ENCODE measurements at regions not wholly inside any gene's neighbourhood (a gene's known extent, or its start where the extent isn't known, plus 50 kb on each side); places are given as distances from the start of the nearest gene placed in this dataset.

DNA sequence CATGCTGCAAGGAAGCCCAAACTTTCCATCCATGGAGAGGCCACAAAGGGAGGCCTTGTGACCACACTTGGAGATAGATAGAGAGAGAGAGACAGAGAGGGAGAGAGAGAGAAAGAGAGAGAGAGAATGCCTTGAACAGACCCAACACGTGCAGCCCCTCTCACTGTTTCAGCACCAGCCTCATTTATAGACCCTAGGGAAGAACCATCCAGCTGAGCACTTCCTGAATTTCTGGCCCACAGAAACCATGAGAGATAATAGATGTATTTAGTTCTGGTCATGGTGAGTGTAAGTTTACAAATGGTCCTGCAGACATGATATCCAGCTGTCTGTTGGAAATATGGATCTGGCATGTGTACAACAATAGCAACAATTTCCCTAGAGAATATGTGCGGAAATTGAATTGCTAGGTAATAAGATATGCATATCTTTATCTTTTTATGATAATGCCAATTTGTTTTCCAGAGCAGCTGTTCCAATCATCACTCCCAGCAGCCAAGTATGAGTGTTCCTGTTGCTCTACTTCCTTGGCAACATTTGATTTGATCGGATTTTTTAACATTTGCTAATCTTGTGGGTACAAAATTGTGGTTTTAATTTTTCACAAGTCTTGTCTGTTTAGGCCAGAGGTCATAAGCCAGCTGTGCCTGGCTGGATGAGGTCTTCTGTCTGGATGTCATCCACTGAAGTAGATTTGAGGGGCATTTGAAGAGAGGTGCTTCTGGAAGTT, 217.3 kb upstream of the IL12B start:
- ATAC-seq (no peak), DNase-seq (no peak)
- TF ChIP-seq, protein P1, sequence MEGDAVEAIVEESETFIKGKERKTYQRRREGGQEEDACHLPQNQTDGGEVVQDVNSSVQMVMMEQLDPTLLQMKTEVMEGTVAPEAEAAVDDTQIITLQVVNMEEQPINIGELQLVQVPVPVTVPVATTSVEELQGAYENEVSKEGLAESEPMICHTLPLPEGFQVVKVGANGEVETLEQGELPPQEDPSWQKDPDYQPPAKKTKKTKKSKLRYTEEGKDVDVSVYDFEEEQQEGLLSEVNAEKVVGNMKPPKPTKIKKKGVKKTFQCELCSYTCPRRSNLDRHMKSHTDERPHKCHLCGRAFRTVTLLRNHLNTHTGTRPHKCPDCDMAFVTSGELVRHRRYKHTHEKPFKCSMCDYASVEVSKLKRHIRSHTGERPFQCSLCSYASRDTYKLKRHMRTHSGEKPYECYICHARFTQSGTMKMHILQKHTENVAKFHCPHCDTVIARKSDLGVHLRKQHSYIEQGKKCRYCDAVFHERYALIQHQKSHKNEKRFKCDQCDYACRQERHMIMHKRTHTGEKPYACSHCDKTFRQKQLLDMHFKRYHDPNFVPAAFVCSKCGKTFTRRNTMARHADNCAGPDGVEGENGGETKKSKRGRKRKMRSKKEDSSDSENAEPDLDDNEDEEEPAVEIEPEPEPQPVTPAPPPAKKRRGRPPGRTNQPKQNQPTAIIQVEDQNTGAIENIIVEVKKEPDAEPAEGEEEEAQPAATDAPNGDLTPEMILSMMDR (IDR thresholded peaks at IDR 0.05), result no peak
- H3K4me1 ChIP-seq, result no peaks in the 10 kb centered on the region
- intact Hi-C loops (cut with DNase I), result no loop called here
- peaks cover 0 to 13% of the 10 kb centered on the region in 2 donors for H3K9me3 ChIP-seq
- no peaks in the 10 kb centered on the region for H3K36me3 ChIP-seq
- no peak overlapping the region for H3K27ac ChIP-seq
- no peaks in the 10 kb centered on the region for H3K27me3 ChIP-seq
- H3K4me3 ChIP-seq, result no peak overlapping the region

DNA sequence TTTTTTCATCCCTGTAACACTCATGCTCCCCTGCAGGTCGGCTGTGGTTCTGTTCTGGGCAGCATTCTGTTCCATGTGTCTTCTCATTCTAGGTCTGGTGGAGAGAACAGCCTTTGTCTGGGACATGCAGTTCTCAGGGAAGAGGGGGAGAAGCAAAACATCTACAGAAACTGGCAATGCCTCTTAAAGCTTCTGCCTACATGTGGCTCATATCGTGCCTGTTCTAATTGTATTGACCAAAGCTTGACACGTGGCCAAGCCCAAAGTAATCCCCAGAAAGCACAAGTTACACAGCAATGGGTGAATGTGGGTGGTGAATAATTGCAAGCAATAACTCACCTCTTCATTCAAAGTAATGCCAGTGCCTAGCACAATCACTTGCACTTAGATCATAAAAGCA, 218.2 kb upstream of the IL12B start:
- Histone ChIP-seq H3K27ac (no peak overlapping the region), H3K4me3 (no peak overlapping the region), H3K27me3 (no peaks in the 10 kb centered on the region), H3K9me3 (peaks cover 0 to 13% of the 10 kb centered on the region in 2 donors), H3K4me1 (no peaks in the 10 kb centered on the region), H3K36me3 (no peaks in the 10 kb centered on the region)
- TF ChIP-seq, protein P1 (IDR thresholded peaks at IDR 0.05), result no peak
- intact Hi-C loops (cut with DNase I), result no loop called here
- DNase-seq (no peak), ATAC-seq (no peak)

DNA sequence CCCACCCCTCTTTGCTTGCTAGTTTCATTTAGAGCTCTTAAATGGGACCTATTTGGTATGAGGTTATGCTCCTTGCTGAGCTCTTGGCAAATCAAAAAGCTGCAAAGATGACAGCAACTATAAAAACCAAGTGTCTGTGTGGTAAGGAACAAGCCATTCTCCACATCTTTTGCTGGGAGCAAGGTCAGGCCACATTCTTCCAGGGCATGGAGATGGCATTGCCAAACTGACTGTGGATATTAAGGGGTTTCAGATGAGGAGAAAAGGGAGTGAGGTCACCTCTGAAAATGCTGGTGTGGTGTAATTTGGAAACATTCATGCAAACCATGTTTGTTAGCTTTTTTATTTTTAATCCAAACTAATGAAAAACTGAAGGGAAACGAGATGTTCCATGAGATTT, 218.8 kb upstream of the IL12B start:
- no peak overlapping the region for H3K4me3 ChIP-seq
- H3K27me3 ChIP-seq, result no peaks in the 10 kb centered on the region
- H3K4me1 ChIP-seq, result no peaks in the 10 kb centered on the region
- DNase-seq (no peak), ATAC-seq (no peak)
- peaks cover 0 to 13% of the 10 kb centered on the region in 2 donors for H3K9me3 ChIP-seq
- intact Hi-C loops (cut with DNase I), result no loop called here
- no peak overlapping the region for H3K27ac ChIP-seq
- TF ChIP-seq, protein P1 (IDR thresholded peaks at IDR 0.05), result no peak
- H3K36me3 ChIP-seq, result no peaks in the 10 kb centered on the region

DNA sequence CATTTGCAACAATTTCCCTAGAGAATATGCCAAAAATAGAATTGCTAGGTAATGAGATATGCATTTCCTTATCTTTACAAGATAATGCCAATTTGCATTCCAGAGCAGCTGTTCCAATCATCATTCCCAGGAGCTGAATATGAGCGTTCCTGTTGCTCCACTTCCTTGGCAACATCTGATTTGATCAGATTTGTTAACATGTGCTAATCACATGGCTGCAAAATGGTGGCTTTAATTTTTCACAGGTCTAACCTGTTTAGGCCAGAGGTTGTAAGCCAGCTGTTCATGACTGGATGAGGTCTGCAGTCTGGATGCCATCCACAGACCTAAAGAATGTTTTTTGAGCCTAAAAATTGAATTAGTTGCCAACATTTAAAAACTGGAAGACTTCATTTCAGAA, 220.7 kb upstream of the IL12B start:
- Histone ChIP-seq H3K27ac (no peak overlapping the region), H3K27me3 (no peaks in the 10 kb centered on the region), H3K4me3 (no peak overlapping the region), H3K36me3 (no peaks in the 10 kb centered on the region), H3K4me1 (no peaks in the 10 kb centered on the region), H3K9me3 (peaks cover 0 to 13% of the 10 kb centered on the region in 2 donors)
- ATAC-seq (no peak), DNase-seq (no peak)
- intact Hi-C loops (cut with DNase I), result no loop called here
- TF ChIP-seq, protein P1 (IDR thresholded peaks at IDR 0.05), result no peak

DNA sequence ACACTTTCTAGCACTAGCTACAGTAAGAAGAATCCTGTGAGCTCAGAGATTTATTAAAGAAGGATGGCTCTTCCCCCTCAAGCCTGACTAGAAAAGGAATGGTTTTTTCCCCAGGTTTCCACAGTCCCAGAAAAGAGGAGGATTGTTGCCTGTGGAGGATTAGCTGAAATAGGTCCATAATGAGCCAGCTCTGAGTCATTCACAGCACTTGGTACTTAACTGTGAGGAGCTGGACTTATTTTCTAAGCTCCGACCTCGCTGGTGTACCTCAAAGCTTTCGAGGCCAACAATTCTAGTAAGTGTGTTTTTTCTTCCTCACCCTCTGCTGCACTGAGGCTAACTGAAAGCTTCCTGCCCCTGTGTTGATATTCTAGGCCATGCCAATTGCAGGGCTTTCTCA, 222.5 kb upstream of the IL12B start:
- Histone ChIP-seq H3K36me3 (no peaks in the 10 kb centered on the region), H3K9me3 (peaks cover 0 to 2% of the 10 kb centered on the region in 2 donors), H3K27ac (no peak overlapping the region), H3K27me3 (no peaks in the 10 kb centered on the region), H3K4me1 (no peaks in the 10 kb centered on the region), H3K4me3 (no peak overlapping the region)
- ATAC-seq (peak; percentile 36), DNase-seq (no peak)
- TF ChIP-seq, protein P1 (IDR thresholded peaks at IDR 0.05), result no peak
- intact Hi-C loops (cut with DNase I), result no loop called here
